ENCODE measurements at regions not wholly inside any gene's neighbourhood (a gene's known extent, or its start where the extent isn't known, plus 50 kb on each side); places are given as distances from the start of the nearest gene placed in this dataset.

GRCh38 chr6:100236389-100236788, 228.3 kb downstream of the SIM1 start:
- TF ChIP-seq CTCF (IDR thresholded peaks at IDR 0.05) (no peak), POLR2A (IDR thresholded peaks at IDR 0.05) (no peak), EP300 (IDR thresholded peaks at IDR 0.05) (no peak)

Measured in ovary (tissue), 3 donors.